Fibroblast of skin of right biceps (primary cell): ENCODE measurements at regions not wholly inside any gene's neighbourhood (a gene's known extent, or its start where the extent isn't known, plus 50 kb on each side); places are given as distances from the start of the nearest gene placed in this dataset.

ENCODE experiments used
- DNase-seq: peaks from one replicate; pipeline ENCODE4 v3.0.0-alpha.2; 2013

- no peak for DNase-seq
These were observed 201.4 kb upstream of the CTNNB1 start for GRCh38 chr3:40997711-40998519.

DNA sequence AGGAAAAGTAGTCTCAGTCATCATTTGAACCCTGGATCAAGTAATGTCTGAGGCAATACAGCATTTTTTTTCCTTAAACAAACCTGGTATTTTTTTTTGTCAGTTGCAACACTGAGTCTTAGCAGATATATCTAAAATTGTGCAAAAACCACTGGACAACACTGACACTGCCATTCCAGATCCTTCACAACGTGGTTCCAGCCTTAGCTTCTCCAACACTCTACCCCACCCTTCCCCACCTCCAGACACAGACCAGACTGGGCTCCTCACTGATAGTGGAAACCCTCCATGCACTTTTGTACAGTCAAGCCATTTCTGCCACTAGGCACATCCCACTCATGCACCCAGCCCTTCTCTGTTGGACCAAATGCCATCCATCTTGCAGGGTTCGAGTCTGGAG lies 199.6 kb upstream of the CTNNB1 start:
- DNase-seq: no peak

GRCh38 chr3:41000471-41000870 lies 198.8 kb upstream of the CTNNB1 start:
- peak; percentile 16 for DNase-seq

DNA sequence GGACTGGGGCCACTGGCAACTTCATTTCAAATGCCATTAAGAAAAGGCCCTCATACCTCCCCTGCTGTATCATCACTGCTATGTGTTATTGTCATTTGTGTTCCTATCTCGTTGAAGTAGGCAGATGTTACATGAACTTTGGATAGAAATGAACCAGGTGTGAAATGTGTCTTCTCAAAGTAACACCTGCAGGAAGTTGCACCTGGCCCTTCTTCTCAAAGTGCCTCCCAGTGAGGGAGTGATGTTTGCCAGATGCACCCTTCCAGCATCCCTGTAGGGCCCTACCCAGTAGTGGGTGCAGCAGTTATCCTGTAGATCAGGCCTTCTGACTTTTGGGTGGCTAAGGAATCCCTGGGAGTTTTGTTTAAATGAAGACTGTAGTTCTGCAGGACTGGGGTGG lies 197.7 kb upstream of the CTNNB1 start:
- DNase-seq: no peak

- DNase-seq: no peak
These were observed 197.2 kb upstream of the CTNNB1 start for GRCh38 chr3:41002104-41002503.

- no peak for DNase-seq
These were observed 191.9 kb upstream of the CTNNB1 start for GRCh38 chr3:41007399-41007798.

DNA sequence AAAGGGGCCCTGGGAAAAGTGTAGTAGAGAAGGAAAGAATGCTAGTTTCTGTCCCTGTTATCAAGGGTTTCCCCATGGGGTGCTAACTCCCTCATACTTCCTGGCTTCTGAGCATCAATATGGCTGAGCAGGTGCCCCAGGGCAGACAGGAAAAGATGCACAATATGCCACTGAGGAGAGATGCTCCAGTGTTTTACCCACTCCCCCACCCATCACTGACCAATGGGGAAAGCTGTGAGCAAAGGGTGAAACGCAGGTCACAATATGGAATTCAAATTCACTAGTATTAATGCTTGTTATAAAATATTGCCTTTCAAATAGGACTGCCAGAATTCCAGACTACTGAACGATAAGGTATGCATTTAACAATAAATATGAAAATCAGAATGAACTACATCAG lies 187.5 kb upstream of the CTNNB1 start:
- DNase-seq: no peak

DNA sequence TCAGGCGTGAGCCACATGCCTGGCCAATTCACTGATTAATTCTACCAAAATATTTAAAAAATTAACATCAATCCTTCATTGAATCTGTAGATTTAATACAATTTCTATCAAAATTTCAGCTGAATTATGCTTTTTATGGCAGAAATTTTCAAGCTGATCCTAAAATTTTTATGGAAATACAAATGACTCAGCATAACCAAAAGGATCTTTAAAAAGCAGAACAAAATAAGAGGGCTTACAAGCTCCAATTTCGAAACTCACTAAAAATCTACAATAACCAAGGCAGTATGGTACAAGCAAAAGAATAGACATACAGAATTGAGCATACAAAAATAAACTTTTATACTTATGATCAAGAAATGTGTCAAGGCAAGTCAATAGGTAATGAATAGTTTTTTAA lies 180.4 kb upstream of the CTNNB1 start:
- no peak for DNase-seq

GRCh38 chr3:41024031-41024836 lies 175.1 kb upstream of the CTNNB1 start:
- DNase-seq: no peak

GRCh38 chr3:41026394-41027177 lies 172.7 kb upstream of the CTNNB1 start:
- peak; percentile 39 for DNase-seq

DNA sequence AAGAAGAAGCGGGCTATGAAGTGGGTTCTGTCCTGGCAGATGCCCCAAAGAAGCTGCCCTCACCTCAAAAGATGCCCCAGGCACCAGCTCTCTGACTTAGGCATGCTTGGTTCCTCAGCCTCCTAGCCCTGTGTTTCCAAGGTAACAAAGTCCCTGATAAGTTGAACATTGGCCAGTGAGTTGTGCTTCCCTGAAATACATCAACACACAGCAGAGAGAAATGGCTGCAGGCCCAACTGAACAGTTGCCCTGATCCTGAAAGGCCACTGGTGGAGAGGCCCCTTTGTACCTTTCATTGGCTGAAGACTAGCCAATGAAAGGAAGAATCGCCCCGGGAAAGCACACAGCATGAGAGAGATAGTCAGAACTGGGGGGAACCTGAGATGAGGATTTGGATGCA lies 169.9 kb upstream of the CTNNB1 start:
- DNase-seq: no peak

GRCh38 chr3:41030220-41030619 lies 169.1 kb upstream of the CTNNB1 start:
- DNase-seq: no peak

DNA sequence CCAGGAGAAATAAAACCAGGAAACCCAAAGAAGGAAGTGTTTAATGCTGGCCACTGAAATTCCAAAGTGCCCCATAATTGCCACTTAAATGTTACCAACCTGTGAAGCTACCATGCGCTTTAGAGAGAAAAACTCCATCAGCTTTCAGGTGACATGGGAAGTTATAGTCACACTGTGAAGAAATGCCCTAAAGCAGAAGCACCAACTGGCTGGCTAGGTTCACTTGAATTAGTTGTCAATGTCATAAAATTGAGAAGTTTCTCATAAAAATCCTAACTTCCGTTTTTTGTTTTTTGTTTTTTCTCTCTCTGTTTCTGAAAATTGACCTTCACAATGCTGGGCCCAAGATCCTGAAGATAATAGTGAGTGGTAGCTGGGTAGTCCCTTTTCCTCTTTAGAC lies 167.9 kb upstream of the CTNNB1 start:
- no peak for DNase-seq

DNA sequence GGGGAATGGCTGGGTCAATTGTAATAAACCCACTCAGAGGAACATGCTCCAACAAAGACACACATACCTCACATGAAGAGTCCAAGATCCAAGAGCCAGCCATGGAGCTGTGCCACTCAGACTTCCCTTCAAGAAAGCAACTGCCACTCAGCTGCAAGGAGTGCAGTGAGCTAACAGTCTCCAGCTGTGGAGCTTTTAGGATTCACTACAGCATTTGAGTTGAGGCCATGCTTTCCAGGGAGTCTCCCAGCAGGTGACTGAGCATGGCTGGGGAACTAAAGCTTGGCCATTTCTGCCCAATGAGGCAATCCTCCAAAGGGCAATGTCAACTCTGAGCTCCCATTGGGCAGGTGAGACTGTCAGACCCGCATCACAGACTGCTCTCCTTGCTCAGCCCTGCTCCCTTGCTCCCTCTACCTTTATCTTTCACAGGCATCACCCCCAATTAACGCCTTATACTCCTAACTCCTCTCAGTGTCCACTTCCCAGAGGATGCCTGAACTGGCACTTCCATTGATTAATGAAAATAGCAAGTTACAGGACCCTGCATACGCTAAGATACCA lies 165.3 kb upstream of the CTNNB1 start:
- no peak for DNase-seq

DNA sequence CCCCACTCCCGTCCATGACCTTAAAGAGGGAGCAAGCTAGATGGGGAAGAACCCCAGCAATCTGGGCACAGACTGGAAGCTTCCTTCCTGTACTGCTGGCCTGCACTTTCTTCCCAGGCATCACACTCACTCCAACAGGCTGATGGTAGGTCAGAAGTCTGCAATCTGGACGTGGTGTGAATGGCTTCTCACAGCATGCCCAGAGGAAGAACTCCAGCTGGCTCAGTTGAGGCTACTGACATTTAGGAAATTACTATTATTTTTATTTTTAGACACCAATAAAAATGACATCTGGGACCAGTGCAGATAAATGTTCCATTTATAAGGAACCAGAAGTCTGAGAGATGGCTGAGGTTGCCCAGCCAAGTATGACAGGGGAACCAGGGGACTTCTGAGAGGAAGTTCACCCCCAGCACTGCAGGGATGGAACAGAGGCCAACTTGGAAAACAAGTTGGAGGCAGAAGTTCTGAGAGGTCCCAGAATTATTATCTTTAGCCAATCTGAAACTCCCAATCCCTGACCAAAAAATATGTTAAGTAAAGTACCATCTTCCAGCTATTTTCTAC lies 163.8 kb upstream of the CTNNB1 start:
- DNase-seq: no peak

- DNase-seq: no peak
These were observed 161.5 kb upstream of the CTNNB1 start for GRCh38 chr3:41037651-41038334.

- DNase-seq: no peak
These were observed 159.0 kb upstream of the CTNNB1 start for GRCh38 chr3:41040256-41040655.

DNA sequence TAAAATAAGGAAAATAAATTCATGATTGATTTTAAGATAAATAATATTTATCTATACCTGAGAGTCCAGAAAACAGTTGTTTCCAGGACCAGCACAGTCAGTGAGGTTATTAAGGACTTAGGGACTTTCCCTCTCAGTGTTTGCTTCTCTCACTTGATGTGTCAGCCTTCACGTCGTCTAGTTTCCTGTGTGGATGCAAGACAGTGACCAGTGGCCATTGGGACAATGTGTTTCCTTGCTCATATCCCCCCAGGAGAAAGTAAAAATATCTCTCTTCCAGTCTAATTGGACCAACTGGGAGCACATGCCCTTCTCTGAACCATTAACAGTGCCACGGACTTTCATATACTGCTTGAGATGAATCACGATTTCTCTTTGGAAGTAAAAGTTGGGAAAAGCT lies 157.8 kb upstream of the CTNNB1 start:
- no peak for DNase-seq

GRCh38 chr3:41041899-41042298 lies 157.4 kb upstream of the CTNNB1 start:
- no peak for DNase-seq

GRCh38 chr3:41044523-41044922 lies 154.8 kb upstream of the CTNNB1 start:
- no peak for DNase-seq

GRCh38 chr3:41045491-41045890 lies 153.8 kb upstream of the CTNNB1 start:
- no peak for DNase-seq

- no peak for DNase-seq
These were observed 149.2 kb upstream of the CTNNB1 start for GRCh38 chr3:41050144-41050543.
